SH-SY5Y (cell line): ENCODE measurements at regions not wholly inside any gene's neighbourhood (a gene's known extent, or its start where the extent isn't known, plus 50 kb on each side); places are given as distances from the start of the nearest gene placed in this dataset.

Experiments used
- GATA2 ChIP-seq: IDR thresholded peaks from 2 replicates; pipeline ENCODE4 v1.6.1; 2011; ENCODE audit warnings: mild to moderate bottlenecking, low read depth, low read length
- GATA3 ChIP-seq: IDR thresholded peaks from 2 replicates; pipeline ENCODE4 v1.6.1; 2011; ENCODE audit warnings: low read depth, mild to moderate bottlenecking, low read length, moderate library complexity

GRCh38 chr3:13259831-13260230 is 160.3 kb downstream of the NUP210 start:
- no peak for TF ChIP-seq GATA2
- no peak for TF ChIP-seq GATA3
